HK-2 (cell line): ENCODE measurements at regions not wholly inside any gene's neighbourhood (a gene's known extent, or its start where the extent isn't known, plus 50 kb on each side); places are given as distances from the start of the nearest gene placed in this dataset.
"Not testable (repeated sequence)": the region's sequence is repeated elsewhere in the genome, so short reads cannot be mapped to it uniquely, and the experiment has no call there.

ENCODE experiments used
- DNase-seq: peaks from one replicate; pipeline ENCODE4 v3.0.0-alpha.2; 2018; ENCODE audit not compliant: unreplicated experiment

- DNase-seq: no peak
Measured at GRCh38 chr16:8063159-8063558, 527.2 kb downstream of the TMEM114 start.

- no peak for DNase-seq
Measured at GRCh38 chr16:8062677-8063076, 527.6 kb downstream of the TMEM114 start.

DNA sequence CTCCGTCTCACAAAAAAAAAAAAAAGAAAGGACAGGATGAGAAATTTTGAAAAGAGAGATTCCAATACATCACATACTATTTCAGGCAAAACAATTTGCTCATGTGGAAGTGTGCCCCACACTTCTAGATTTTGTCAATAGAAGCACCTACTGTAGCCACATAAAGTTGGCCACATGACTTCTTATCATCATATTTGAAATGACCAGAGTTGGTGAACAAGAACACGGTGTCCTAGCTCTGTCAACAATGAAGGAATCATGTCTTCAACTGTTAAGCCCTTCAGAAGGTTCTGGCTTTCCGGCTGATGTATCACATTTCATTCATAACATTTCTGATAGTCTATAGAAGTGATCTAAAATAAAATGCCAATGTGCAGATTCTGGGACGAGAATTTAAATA is 534.5 kb downstream of the TMEM114 start:
- DNase-seq: no peak

- DNase-seq: no peak
Measured at GRCh38 chr16:8053437-8053836, 536.9 kb downstream of the TMEM114 start.

- DNase-seq: no peak
Measured at GRCh38 chr16:8048433-8048832, 541.9 kb downstream of the TMEM114 start.

DNA sequence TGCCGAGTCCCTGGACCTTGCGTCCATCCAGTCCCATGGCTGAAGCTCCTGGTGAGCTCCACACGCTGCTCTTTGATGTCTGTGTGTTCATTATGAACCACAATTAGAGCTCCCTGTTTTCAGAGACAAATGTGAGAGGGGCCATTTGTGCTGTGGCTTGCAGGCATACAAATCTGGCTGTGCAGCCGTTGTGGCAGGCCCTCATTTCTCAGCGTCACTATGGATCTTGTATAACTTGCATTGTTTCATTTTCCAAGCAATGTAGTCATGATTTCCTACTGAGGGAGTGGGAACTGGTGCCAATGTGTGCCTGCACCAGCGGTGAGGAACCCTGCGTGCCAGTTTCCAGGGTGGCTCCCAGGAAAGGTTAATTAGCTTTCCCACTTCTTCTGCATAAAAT is 542.6 kb downstream of the TMEM114 start:
- no peak for DNase-seq

GRCh38 chr16:8044796-8045195 is 545.5 kb downstream of the TMEM114 start:
- DNase-seq: no peak

GRCh38 chr16:8032406-8032805 is 557.9 kb downstream of the TMEM114 start:
- DNase-seq: no peak

DNA sequence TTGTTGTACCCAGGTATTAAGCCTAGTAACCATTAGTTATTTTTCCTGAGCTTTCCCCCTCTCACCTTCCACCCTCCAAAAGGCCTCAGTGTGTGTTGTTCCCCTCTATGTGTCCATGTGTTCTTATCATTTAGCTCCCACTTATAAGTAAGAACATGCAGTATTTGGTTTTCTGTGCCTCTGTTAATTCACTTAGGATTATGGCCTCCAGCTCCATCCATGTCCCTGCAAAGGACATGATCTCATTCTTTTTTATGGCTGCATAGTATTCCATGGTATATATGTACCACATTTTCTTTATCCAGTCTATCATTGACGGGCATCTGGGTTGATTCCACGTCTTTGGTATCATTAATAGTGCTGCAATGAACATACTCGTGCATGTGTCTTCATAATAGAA is 560.3 kb downstream of the TMEM114 start:
- not testable (repeated sequence) for DNase-seq

DNA sequence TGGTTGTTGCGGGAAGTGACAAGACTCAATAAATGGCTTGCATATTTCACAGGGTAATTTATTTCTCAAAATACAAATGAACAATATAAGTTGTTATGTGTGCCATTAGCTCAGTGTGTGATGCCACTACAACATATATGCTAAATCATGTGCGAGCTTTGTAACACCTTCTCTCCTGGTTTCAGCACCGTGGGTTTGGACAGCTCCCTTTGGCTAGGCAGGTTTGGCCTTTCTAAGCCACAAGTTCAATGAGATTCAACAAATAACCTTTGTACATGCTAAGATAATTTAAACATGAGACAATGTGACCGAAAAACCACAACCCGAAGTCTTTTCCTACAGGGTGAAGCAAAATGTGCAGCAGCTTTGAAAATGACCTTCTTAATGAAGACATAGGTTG is 563.9 kb downstream of the TMEM114 start:
- DNase-seq: peak; percentile 3

DNA sequence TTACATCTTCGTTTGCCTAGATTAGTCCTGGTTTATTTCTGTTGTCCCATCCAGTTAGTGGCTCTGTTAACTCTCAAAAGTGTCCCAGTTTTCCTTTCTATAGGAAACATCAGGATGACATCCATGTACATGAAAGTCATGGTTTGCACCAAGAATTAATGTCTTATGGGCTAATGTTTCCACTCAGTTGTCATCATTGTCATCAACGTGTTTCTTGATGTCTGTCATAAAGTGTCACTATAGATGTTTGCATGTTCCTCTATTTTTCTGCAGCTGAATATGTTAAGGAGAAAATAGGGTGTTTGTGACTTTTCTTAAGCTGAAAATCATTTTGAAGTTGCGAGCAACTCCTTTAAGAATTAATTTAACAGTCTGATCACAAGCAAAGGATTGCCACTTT is 567.0 kb downstream of the TMEM114 start:
- DNase-seq: no peak

DNA sequence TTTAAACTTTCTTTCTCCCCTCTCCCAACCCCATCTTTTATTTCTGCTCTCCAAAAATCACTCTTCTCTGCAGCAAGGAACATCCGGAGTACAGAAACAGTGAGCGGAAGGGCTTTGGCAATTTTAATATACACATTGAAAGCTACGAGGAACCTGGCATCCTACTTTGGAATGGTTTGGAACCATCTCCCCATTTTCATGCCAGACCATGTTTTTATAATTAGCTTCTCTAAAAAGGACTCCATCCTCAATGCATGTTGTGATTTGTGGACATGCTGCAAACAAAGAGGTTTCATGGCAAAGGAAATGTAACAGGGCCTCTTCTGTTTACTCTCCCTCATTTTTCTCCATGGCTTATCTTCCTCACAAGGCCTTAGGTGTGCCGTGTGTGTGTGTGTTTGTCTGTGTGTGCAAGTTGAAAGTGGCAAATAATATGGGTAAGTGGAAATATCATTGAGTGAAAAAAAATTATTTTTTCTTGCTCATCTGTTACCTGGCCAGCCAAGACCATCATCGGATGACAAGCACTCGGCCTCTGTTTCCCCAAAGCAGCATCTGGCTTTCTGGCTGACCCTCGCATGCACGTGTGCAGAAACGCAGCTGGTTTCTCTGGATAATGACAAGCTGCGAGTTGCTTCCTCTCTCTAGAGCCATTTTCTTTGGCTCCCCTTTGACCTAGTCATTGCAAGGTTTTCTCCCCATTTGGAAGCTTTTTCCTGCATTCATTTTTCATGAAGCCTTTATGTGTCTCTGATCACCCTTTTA is 585.0 kb downstream of the TMEM114 start:
- no peak for DNase-seq

- no peak for DNase-seq
Measured at GRCh38 chr16:7998789-7999453, 591.4 kb downstream of the TMEM114 start.

DNA sequence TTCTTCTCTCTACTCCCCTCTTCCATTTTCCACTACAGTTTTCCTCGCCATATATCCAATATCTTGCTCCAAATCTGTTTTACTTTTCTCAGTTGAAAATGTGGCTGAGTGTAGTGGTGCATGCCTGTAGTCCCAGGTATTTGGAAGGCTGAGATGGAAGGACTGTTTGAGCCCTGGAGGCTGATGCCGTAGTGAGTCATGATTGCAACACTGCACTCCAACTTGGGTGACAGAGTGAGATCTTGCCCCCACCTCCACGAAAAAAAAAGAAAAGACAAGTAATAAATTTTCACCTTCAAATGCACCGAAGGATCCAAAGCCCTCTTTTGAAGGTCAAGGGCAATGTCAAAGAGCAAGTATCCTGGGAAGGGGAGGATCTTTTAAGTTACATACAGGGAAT is 592.3 kb downstream of the TMEM114 start:
- no peak for DNase-seq

DNA sequence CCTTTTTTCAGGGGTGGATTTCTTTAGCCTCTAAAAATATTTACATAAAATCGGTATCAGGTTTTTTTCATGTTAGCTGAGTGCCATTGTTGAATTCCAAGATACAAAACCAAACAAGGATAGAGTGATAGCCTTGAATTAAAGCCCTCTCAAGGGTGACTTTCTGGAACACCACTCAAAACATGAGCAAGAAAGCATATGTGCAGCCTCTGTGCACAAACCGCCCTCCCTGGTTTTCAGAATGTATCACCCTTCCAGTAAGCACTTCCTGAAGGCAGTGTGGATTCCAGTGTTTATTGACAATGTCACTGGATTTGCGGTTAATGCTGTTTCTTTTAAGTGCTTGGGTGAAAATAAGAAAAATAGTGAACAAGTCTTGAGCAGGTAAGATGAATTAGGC is 597.7 kb downstream of the TMEM114 start:
- DNase-seq: no peak

- no peak for DNase-seq
Measured at GRCh38 chr16:7990626-7991260, 599.6 kb downstream of the TMEM114 start.

DNA sequence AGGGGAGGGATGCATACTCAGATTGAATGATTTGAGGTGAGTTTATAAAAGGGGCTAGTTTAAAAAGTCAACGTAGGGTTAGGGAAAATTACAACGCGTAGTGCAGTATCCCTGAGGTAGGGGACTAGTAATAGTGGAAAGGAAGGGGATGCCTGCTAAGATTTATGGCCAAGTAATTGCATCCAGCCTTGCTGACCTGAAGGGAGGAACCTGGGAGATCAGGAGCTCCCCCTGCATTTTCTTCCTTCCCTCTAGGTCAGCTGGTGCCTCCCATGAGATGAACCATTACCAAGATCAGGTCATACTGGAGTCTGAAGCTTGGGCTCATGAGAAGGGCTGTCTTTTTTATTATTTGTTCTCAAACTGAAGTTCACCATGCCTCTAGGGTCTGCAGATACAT is 606.6 kb downstream of the TMEM114 start:
- DNase-seq: no peak

DNA sequence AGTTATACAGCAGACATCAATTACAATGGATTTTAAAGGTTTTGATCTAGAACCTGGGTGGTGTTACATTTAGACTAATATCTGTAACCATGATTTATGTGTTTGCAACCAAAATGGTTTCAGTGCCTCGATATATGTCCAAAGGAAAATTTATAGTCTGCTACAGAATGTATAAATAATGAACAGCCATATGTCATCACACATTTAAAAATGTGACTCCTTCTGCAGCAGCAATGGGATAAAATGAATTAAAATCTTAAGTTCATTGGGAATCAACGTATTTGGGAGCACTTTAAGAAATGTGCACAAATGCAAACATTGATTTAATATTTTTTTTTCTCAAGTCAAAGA is 610.2 kb downstream of the TMEM114 start:
- DNase-seq: no peak

DNA sequence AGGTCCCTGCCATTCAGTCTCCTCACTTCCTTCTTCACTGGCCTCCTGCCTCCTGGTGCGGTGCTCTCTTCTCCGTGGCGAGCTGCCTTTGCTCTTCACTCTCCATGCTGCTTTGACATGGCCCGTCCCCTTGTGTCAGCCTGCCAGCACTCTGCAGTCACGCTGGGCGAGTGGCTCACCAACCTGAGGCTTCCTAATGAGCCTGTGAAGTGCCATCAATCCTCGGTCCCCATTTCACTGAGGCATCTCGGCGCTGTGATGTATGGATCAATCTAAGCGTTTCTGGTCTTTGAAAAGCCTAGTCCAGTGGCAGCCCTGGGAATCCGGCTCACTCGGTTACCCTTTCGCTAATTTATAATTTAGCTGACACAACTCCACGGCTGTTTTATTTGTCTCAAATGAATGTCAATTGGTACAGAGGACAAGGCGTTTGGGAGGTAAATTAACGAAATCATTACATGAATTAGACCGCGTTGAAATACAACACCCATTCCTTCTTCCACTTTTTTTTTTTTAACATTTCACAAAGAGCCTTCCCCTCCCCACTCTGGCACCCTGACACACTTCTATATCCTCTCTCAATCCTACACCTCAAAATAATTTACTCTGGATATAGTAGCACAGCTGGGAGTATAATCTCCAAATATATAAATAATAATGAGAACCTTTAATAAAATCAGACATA is 610.7 kb downstream of the TMEM114 start:
- no peak for DNase-seq

- DNase-seq: no peak
Measured at GRCh38 chr16:7976563-7976962, 613.7 kb downstream of the TMEM114 start.

GRCh38 chr16:7976125-7976524 is 614.2 kb downstream of the TMEM114 start:
- DNase-seq: no peak

- DNase-seq: no peak
Measured at GRCh38 chr16:7967996-7968509, 622.3 kb downstream of the TMEM114 start.
